Kidney epithelial cell (primary cell): ENCODE measurements at regions not wholly inside any gene's neighbourhood (a gene's known extent, or its start where the extent isn't known, plus 50 kb on each side); places are given as distances from the start of the nearest gene placed in this dataset.

ENCODE experiments used
- DNase-seq: peaks from one replicate; pipeline ENCODE4 v3.0.0-alpha.2; 2010; ENCODE audit warnings: low read depth
- H3K27me3 ChIP-seq: 2 replicates; pipeline ENCODE4 v1.6.0; 2011; ENCODE audit warnings: low read length; ENCODE audit not compliant: control insufficient read depth, insufficient read depth
- H3K36me3 ChIP-seq: 2 replicates; pipeline ENCODE4 v1.5.1; 2011; ENCODE audit warnings: low read length; ENCODE audit not compliant: control insufficient read depth, insufficient read depth
- H3K4me3 ChIP-seq: 2 replicates; pipeline ENCODE4 v1.5.1; 2011; ENCODE audit warnings: low read depth, mild to moderate bottlenecking, control low read depth, low read length
- TF ChIP-seq, protein P1 (sequence below): IDR thresholded peaks from 2 replicates; pipeline ENCODE4 v1.5.1; 2011; ENCODE audit warnings: mild to moderate bottlenecking, moderate library complexity, low read length, control low read depth, inconsistent platforms; ENCODE audit not compliant: insufficient read depth, poor library complexity, severe bottlenecking

- Histone ChIP-seq H3K4me3 (no peak overlapping the region), H3K27me3 (no peaks in the 10 kb centered on the region), H3K36me3 (no peaks in the 10 kb centered on the region)
- TF ChIP-seq, protein P1, sequence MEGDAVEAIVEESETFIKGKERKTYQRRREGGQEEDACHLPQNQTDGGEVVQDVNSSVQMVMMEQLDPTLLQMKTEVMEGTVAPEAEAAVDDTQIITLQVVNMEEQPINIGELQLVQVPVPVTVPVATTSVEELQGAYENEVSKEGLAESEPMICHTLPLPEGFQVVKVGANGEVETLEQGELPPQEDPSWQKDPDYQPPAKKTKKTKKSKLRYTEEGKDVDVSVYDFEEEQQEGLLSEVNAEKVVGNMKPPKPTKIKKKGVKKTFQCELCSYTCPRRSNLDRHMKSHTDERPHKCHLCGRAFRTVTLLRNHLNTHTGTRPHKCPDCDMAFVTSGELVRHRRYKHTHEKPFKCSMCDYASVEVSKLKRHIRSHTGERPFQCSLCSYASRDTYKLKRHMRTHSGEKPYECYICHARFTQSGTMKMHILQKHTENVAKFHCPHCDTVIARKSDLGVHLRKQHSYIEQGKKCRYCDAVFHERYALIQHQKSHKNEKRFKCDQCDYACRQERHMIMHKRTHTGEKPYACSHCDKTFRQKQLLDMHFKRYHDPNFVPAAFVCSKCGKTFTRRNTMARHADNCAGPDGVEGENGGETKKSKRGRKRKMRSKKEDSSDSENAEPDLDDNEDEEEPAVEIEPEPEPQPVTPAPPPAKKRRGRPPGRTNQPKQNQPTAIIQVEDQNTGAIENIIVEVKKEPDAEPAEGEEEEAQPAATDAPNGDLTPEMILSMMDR, result no peak
- DNase-seq, result no peak
Measured at GRCh38 chr20:54865273-54865672, 389.9 kb downstream of the DOK5 start.

DNA sequence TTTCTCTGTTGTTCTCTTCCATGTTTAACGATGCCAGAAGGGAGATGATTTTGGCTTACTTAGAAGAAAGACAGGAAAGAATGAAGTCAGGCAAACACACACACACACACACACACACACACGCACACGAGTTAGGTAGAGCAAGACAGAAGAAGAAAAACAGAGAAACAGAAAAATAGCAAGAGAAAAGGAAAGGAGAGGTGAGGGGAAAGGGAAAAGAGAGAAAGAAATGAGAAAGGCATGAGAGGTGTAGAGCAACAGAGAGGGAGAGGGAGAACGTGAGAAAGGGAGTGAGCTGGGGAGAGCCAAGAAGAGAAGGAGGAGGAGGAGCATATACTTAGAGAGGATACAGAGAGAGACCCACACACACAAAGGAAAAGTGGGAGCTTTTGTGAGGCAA, 385.3 kb downstream of the DOK5 start:
- DNase-seq, result no peak
- no peaks in the 10 kb centered on the region for H3K36me3 ChIP-seq
- H3K4me3 ChIP-seq, result no peak overlapping the region
- TF ChIP-seq, protein P1, result no peak
- no peaks in the 10 kb centered on the region for H3K27me3 ChIP-seq

GRCh38 chr20:54856202-54856601, 380.8 kb downstream of the DOK5 start:
- Histone ChIP-seq H3K36me3 (no peaks in the 10 kb centered on the region), H3K4me3 (no peak overlapping the region), H3K27me3 (no peaks in the 10 kb centered on the region)
- no peak for DNase-seq
- TF ChIP-seq, protein P1, result no peak

DNA sequence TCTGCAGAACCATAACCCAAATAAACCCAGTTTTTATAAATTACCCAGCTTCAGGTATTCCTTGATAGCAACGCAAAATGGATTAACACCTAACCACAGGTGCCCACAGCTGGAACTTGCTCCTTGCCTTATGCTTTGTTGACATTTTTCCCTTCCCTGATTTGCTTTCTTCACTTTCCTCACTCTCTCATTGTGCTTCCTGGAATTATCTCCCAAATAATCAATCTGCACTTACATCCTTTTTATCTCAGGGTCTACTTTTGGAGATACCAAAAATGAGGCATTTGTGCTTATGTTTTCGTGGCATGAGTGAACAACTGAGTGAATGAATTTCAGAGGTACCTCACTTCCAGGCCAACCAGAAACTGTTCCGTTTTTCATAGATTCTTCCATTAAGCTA, 374.3 kb downstream of the DOK5 start:
- TF ChIP-seq, protein P1, result no peak
- no peak for DNase-seq
- Histone ChIP-seq H3K36me3 (no peaks in the 10 kb centered on the region), H3K4me3 (no peak overlapping the region), H3K27me3 (no peaks in the 10 kb centered on the region)

GRCh38 chr20:54848984-54849538, 373.7 kb downstream of the DOK5 start:
- no peaks in the 10 kb centered on the region for H3K36me3 ChIP-seq
- no peak overlapping the region for H3K4me3 ChIP-seq
- TF ChIP-seq, protein P1, result no peak
- DNase-seq, result no peak
- no peaks in the 10 kb centered on the region for H3K27me3 ChIP-seq

GRCh38 chr20:54848262-54848661, 372.9 kb downstream of the DOK5 start:
- TF ChIP-seq, protein P1, result no peak
- no peak for DNase-seq
- Histone ChIP-seq H3K27me3 (no peaks in the 10 kb centered on the region), H3K36me3 (no peaks in the 10 kb centered on the region), H3K4me3 (no peak overlapping the region)
